Activated T-cell treated with anti-CD3 and anti-CD28 coated beads, Interleukin-2, amount 50 U/mL, for 1 hour (primary cell): ENCODE measurements at regions not wholly inside any gene's neighbourhood (a gene's known extent, or its start where the extent isn't known, plus 50 kb on each side); places are given as distances from the start of the nearest gene placed in this dataset.
"Not testable (repeated sequence)": the region's sequence is repeated elsewhere in the genome, so short reads cannot be mapped to it uniquely, and the experiment has no call there.

Experiments used
- DNase-seq: peaks from one replicate; pipeline ENCODE4 v3.0.0-alpha.2; 2020

DNA sequence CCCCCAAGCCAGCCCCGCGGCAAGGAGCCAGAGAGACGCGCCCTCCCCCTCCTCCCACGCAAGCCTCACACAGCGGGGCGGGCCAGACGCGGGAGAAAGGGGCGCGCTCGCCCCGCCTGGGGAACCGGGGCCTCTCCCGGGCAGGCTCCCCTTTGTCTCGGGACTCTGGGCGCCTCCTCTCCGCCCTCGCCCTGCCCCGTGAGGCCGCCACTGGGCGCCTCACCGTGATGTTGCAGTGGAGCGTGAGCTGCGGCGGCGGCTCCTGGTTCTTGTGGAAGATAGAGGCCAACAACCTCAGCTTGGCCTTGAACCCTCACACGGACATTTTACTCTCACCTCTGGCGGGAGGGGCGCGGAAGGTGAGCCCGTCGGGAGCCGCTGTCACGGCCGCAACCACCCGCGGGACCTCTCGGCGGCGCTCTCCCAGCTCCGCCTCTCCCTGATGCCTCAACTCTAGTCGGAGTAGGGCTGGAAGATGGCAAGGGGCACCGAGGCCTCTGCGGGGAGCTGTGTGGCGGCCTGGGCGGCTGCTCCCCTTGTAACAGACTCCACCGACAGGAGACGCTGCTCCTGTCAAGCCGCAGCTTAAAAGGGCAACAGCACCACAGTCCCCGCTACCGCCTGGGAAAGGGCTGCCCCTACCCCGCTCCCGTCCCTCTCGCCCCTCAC lies 179.2 kb upstream of the ZSCAN2 start:
- peak; percentile 29 for DNase-seq

DNA sequence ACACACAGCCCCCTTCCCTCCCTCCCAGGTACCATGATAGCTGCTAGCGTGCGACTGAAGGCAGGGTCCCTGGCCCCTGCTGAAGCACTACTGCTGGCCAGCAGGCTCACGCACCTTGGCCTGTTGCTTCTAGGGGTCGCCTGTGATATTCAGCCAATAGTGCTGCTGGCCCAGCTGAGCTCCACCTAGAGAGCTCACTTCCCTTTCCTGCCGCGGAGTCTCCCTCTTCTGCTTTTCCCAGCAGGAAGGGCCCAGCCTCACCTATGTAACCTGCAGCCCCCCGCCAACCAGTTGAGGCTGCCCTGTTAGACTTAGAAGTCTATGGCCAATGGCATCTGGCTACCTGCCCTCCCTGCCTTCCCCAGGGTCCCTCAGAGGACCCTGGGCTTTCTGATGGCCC lies 175.5 kb upstream of the ZSCAN2 start:
- peak; percentile 11 for DNase-seq

DNA sequence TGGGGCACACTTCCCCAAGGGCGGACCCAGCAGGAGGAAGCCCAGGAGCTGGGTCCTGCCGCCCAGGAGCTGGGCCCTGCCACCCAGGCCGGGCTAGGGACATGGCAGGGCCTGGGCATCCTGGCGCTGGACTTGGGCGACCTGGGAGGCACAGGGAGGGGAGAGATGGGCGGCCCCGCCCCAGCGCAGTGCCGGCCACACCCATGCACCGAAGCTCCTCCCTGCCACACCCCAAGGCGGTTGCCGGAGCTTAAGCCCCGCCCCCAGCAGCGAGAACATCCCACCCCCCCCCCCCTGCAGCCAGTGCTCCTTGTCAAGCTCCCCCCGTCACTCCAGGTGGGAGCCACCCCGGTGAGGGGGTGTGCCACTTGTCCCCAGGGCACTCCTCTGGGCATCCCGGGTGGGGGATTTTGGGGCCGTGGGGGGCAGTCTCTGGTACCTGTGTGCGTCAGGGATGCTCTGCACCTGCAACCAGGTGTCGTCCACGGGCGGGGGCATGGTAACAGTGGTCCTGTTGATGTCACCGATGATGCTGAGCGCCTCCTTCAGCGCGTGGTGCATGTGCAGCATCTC lies 127.4 kb upstream of the ZSCAN2 start:
- DNase-seq, result not testable (repeated sequence)

DNA sequence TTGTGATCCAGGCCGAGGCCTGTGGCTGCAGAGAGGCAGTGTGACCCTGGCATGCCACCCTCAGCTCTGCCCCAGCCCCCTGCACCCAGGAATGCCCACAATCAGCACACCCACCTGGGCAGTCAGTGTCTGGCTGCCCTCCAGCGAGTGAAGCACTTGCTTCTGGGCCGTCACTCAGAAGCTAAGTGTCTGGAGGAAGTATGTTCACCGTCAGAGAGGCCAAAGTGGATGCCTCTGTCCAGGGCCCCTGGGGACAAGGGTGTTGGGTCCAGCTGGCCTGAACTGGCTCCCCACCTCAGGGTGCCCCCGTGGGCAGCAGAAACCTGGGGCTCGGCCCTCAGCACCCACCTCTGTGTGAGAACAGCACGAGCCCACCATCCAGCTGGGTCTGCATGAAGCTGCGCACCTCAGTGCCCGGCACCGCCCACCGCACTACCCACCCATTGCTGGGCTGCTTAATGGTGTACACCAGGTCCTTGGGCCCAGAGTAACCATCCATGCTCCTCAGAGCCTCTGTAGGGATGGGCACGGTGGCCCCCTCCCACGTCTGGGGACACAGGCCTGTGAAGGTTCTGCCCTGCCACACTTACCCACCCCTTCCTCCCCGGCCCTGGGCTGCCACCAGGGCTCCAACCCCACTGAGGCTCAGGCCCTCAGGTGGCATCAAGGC lies 124.3 kb upstream of the ZSCAN2 start:
- DNase-seq, result not testable (repeated sequence)

DNA sequence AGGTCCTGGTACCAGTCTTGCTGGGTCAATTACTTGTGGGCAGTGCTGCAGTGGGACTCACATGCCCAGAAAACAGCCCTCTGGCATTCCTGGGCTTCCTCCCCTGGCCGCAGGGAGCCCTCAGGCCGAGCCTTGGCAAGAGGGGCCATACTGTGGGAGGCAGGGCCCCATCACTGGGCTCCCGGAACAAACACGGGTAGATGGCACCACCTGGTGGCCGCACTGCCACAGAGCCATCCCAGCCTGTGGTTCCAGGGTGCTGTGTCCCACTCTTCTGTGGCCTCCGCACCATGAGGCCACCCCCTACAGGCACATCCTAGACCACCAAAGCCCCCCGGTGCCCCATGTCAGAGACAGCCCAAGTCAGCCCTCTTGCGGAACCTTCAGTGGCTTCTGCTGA lies 123.3 kb upstream of the ZSCAN2 start:
- DNase-seq, result not testable (repeated sequence)

- DNase-seq, result not testable (repeated sequence)
These were observed 120.6 kb upstream of the ZSCAN2 start for GRCh38 chr15:84480174-84480681.

GRCh38 chr15:84483859-84484258 lies 117.0 kb upstream of the ZSCAN2 start:
- not testable (repeated sequence) for DNase-seq

DNA sequence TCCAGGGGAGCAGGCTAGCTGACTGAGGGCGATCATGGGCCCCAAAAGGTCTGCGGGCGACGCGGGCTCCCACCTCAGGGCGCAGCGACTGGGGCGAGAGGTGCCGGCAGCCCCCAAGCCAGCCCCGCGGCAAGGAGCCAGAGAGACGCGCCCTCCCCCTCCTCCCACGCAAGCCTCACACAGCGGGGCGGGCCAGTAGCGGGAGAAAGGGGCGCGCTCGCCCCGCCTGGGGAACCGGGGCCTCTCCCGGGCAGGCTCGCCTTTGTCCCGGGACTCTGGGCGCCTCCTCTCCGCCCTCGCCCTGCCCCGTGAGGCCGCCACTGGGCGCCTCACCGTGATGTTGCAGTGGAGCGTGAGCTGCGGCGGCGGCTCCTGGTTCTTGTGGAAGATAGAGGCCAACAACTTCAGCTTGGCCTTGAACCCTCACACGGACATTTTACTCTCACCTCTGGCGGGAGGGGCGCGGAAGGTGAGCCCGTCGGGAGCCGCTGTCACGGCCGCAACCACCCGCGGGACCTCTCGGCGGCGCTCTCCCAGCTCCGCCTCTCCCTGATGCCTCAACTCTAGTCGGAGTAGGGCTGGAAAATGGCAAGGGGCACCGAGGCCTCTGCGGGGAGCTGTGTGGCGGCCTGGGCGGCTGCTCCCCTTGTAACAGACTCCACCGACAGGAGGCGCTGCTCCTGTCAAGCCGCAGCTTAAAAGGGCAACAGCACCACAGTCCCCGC lies 100.5 kb upstream of the ZSCAN2 start:
- DNase-seq, result peak; percentile 55

DNA sequence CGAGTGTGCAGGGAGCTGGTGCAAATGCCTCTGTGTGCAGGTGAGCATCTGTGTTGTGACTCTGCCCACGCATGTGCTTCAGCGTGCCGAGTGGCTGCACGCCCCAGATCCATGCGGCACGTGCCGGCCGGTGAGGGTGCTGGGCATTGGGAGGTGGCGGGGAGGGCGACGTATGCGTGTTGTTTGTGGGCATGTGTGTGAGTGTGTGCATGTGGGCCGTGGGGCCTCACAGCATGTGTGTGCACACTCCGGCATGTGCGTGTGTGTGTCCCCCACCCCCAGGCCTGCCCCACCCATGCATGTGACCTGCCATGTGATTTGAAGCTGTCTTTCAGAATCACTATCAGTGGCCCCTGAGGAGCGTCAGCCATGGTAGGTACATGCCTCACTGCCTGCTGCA lies 97.7 kb upstream of the ZSCAN2 start:
- not testable (repeated sequence) for DNase-seq

DNA sequence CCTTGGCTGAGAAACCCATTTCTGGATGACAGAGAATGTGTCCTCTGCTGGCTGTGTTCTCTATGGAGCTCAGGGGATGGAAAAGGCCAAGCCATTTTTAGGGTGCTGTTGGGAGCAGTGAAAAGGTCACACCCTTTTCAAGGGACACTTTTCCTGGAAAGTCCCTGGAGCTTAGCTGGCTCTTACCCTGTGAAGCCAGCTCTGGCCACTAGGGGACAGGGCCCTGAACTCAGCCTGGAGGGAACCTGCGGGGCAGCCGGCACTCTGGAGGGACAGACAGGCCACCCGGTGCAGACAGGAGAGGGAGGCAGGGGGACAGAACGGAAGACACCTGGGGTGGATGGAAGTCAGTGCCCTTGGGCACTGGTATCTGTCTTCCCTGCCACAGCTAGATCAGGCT lies 95.3 kb upstream of the ZSCAN2 start:
- not testable (repeated sequence) for DNase-seq

DNA sequence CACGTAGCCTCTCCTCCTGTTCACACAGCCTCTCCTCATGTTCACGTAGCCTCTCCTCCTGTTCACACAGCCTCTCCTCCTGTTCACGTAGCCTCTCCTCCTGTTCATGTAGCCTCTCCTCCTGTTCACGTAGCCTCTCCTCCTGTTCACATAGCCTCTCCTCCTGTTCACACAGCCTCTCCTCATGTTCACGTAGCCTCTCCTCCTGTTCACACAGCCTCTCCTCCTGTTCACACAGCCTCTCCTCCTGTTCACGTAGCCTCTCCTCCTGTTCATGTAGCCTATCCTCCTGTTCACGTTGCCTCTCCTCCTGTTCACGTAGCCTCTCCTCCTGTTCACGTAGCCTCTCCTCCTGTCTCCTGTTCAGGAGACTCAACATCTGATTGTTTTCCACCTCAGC lies 88.5 kb upstream of the ZSCAN2 start:
- not testable (repeated sequence) for DNase-seq

DNA sequence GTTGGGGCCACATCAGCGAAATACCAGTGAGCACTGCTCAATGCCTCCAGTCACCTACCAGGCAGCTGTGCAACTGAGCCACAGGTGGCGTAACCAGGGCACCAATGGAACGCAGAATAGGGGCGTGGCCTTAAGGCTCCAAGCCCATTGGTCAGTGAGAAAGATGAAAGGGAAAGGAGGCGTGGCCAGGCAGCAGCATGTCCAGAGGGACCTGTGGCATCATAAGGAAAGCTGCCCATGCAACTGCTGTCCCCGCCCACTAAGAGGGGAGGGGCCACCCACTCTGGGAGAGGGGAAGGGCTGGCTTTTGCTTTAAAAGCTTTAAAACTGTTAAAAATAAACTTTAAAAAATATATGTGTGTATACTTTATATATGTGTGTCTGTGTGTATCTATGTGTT lies 84.0 kb upstream of the ZSCAN2 start:
- DNase-seq, result not testable (repeated sequence)

DNA sequence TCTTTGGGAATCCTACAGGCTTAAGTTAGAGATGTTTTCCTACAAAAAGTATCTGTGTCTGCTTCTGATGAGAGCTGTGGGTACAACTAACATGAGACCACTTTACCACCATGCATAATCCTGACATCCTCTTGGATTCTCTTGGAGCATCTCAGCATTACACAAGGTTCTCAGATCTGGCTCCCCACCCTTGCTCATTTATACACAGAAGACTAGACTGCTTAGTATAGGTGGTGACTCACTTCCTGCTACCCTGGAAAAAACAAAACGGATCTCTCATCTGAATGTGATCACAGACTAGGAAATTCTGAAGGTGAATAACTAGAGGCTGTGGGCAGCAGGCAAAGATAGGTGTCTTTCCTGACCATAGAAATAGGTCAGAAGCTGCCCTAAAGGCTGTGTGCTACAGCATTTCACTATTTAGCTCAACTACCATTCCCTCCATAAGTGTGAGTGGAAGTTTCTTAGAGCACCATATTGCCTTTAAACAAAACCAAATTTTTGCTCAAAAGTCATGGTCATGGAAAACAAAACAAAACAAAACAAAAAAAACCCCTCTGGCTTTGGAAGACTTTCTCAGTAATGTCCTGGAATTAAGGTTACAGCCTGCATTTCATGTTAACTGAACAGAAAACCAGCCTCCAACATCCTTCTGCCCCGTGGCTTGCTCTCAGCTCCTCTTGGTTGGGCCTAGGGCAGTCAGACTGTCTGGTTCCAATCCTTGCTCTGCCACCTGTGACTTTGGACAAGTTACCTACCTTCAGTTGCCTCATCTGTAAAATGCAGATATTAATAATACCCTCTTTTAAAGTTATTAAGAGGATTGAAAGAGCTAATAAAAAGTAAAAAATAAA lies 75.1 kb upstream of the ZSCAN2 start:
- not testable (repeated sequence) for DNase-seq

DNA sequence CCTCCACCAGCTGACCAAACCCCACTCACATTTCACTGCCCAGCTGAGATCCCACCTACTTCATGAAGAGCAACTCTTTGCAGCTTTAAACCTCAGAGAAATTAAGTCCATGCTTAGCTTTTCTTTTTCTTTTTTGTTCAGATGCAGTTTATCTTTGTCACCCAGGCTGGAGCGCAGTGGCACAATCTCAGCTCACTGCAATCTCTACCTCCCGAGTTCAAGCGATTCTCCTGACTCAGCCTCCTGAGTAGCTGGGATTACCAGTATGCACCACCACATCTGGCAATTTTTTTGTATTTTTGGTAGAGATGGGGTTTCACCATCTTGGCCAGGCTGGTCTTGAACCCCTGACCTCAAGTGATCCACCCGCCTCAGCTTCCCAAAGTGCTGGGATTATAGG lies 70.1 kb upstream of the ZSCAN2 start:
- DNase-seq, result not testable (repeated sequence)

DNA sequence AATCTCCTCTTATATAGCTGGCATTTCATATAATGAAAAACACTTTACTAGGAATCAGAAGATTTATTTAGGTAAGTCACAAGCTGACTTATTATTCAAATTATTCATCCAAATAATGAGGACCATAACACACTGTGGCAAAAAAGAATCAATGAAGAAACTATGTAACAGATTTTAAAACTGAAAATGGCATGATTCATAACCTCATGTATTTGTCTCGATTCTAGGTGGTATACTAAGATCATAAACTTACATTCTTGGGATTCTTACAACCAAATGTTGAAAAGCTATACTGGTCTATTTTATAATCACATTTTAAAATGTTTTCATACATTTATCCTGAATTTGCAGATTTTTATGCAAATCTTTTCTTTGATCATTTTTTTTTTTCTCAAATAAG lies 69.6 kb upstream of the ZSCAN2 start:
- DNase-seq, result not testable (repeated sequence)

DNA sequence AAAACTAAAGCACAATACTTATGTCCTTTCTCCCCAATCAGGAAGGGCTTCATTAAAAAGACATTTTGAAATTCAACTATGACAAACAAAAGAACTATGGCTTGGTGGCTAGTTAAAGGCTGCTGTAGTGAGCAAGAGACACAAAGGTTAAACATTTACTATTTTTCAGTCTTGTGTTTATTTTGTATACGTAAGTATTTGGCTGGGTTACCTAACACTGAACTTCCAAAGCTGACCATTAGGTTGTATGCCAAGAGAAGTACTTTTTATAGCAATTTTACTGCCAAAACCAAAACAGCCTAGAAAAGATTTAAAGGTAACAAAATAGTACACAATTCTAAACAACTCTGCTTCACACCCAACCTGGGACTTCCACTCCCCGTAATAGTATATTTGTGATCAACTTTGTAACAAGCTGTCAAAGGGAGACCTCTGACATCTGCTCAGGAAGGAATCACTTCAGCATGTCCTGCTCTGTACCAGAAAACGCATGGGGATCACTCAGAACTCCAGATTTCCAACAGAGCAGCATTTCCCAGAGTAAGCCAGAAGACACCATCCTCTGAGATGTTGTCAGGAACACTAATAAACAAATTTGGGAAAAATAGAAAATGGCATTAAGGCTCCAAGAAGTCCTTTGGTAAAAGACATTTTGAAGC lies 69.0 kb upstream of the ZSCAN2 start:
- not testable (repeated sequence) for DNase-seq

GRCh38 chr15:84533705-84534104 lies 67.1 kb upstream of the ZSCAN2 start:
- DNase-seq, result not testable (repeated sequence)

DNA sequence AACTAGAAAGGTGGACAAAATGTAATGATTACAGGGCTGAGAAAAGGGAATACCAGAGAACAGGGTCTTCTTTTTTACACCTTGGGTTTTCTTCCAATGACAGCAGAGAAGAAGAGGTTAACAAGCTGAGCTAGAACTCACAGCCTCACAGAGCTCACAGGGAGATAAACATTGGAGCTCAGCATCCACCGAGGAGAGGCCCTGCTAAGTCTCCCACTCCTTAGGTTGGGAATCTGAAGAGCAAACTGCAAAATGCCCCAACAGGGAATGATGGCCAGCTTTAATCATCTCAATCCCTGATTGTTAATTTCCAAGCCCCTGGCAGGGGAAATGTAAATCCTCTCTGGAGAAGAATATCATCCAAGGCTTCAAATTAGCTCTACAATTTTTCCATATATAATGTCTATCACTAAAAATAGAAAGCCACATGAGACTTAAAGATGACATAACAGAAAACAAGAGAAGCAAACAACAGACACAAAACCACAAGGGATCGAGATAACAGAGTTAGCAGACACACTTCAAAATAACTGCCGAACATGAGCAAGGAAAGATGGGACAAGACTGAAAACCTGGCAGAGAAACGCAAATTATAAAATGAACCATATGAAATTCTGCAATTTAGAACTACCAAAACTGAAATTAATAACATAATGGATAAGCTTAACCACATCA lies 66.1 kb upstream of the ZSCAN2 start:
- not testable (repeated sequence) for DNase-seq

DNA sequence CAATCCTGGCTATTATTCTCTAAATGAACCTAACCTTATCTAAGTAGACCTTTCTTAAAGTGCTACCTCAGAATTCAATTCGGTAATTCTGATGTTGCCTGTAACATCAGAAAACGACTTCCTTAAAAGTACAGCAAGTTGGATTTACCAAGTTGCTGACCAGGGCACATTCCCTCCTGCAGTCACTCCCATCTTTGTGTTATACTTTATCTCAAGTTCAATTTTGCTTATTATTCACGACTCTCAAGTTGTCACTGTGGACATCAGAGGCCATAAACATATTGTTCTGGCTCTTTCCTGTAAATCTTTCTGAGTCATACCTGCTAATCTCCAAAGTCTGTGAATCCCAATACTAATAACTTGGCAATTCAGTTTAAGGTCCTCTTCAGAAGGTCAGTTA lies 64.6 kb upstream of the ZSCAN2 start:
- DNase-seq, result not testable (repeated sequence)

- DNase-seq, result not testable (repeated sequence)
These were observed 56.2 kb upstream of the ZSCAN2 start for GRCh38 chr15:84544586-84544985.

DNA sequence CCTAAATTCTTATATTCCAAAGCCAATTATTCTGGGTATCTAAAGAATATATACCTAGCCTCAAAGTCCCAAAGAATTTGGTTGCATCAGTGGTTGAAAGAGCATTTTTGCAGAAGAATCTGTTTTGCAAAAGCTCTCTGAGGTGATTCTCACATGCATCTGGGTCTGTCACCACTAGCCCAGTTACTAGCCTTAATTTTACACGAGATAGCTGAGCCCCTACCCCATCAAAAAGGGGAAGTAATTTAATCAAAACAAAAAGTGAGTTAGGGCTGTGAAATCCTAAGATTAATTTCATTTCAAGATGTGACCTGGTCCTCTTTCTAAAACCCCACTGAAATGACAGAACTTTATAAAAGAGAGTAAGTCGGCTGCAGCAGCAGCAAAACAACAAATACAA lies 53.7 kb upstream of the ZSCAN2 start:
- DNase-seq, result not testable (repeated sequence)
